ENCODE measurements at regions not wholly inside any gene's neighbourhood (a gene's known extent, or its start where the extent isn't known, plus 50 kb on each side); places are given as distances from the start of the nearest gene placed in this dataset.

DNA sequence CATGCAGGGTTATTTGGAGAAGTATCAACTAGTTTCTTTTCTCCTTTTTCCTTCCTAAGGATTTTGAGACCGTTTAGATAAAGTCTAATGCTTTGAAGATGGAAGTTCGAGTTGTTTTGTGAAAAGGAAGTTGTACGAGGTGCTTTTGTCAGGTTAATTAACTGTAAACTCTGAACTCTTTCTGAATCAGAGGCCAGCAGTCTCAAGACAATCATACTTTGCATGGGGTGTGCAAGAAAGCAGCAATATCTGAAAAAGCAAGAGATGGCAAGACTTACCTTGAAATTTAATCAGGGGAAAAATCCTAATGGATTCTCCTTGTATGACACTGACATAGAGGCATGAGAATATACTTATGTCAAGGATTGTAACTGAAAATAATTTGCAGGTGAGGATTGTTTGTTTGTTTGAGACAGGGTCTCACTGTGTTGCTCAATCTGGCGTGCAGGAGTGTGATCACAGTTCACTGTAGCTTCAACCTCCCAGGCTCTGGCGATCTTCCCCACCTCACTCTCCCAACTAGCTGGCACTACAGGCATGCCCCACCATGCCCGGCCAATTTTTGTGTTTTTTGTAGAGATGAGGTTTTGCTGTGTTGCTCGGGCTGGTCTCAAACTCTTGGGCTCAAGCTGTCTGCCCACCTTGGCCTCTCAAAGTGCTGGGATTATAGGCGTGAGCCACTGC, 170.2 kb upstream of the HMGA2 start:
- TF ChIP-seq, protein P1, sequence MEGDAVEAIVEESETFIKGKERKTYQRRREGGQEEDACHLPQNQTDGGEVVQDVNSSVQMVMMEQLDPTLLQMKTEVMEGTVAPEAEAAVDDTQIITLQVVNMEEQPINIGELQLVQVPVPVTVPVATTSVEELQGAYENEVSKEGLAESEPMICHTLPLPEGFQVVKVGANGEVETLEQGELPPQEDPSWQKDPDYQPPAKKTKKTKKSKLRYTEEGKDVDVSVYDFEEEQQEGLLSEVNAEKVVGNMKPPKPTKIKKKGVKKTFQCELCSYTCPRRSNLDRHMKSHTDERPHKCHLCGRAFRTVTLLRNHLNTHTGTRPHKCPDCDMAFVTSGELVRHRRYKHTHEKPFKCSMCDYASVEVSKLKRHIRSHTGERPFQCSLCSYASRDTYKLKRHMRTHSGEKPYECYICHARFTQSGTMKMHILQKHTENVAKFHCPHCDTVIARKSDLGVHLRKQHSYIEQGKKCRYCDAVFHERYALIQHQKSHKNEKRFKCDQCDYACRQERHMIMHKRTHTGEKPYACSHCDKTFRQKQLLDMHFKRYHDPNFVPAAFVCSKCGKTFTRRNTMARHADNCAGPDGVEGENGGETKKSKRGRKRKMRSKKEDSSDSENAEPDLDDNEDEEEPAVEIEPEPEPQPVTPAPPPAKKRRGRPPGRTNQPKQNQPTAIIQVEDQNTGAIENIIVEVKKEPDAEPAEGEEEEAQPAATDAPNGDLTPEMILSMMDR (IDR thresholded peaks at IDR 0.05) = no peak
- TF ChIP-seq POLR2A (IDR thresholded peaks at IDR 0.05) (no peak), EP300 (IDR thresholded peaks at IDR 0.05) (no peak)
